K562 (cell line): ENCODE measurements at regions not wholly inside any gene's neighbourhood (a gene's known extent, or its start where the extent isn't known, plus 50 kb on each side); places are given as distances from the start of the nearest gene placed in this dataset.

Experiments used
- ATAC-seq: fragments of 200-7000 bp; cut with Tn5 transposase; 3 replicates; pipeline ENCODE4 v1.9.1; 2020; ENCODE audit warnings: moderate library complexity
- BruUV-seq: library from RNA; stranded (reverse); fragments of 400-500 nt; replicated peaks from 2 replicates; lab custom pipeline; 2021; lab: Mats Ljungman, UMichigan
- CTCF ChIA-PET: fragments of 300-600 bp; formaldehyde crosslinking; extraction: SDS; loops from one replicate; lab custom pipeline; 2021; ENCODE audit warnings: low intra/inter-chr PET ratio; lab: Yijun Ruan, JAX
- POLR2A ChIA-PET: fragments of 300-600, 350-650 bp; sonication (Branson Sonifier 250); formaldehyde crosslinking; extraction: SDS; loops from one replicate; lab custom pipeline; 2021; ENCODE audit warnings: antibody characterized with exemption, inconsistent platforms; lab: Yijun Ruan, JAX
- DNase-seq, 4 experiments: peaks; one replicate each; pipeline versions ENCODE4 v3.0.0 to v3.0.0-alpha.2; 2011 to 2018; ENCODE audit warnings: low spot score in 3 of 4, mixed read lengths in 3 of 4; ENCODE audit errors: extremely low read depth in 1 of 4
- FAIRE-seq: peaks from 2 replicates; lab custom pipeline; 2011; peaks lifted over from hg19 to GRCh38; lab: Jason Lieb, UNC
- H2AFZ ChIP-seq: 2 replicates; pipeline ENCODE4 v1.6.0; 2011; ENCODE audit warnings: low read depth, low read length, control low read depth, inconsistent platforms
- H3K27ac ChIP-seq: fragments of 200-600 bp; 3 replicates; pipeline ENCODE4 v1.8.0; 2011; ENCODE audit warnings: low read depth, mild to moderate bottlenecking, control low read depth, inconsistent platforms, low read length, moderate library complexity, mixed read lengths; ENCODE audit errors: extremely low read depth
- H3K27me3 ChIP-seq, 2 experiments: fragments of 300-600 bp in 1 of 2; 2 replicates in 1 of 2; 3 replicates in 1 of 2; pipeline versions ENCODE4 v1.6.0 to v1.8.0; 2011; ENCODE audit warnings: inconsistent platforms in 2 of 2, low read length in 2 of 2, mild to moderate bottlenecking in 1 of 2, mixed read lengths in 1 of 2, moderate library complexity in 1 of 2; ENCODE audit not compliant: control insufficient read depth in 2 of 2, insufficient read depth in 2 of 2
- H3K36me3 ChIP-seq: fragments of 300-600 bp; 3 replicates; pipeline ENCODE4 v1.8.0; 2011; ENCODE audit warnings: mild to moderate bottlenecking, low read length, inconsistent platforms; ENCODE audit not compliant: control insufficient read depth, insufficient read depth
- H3K4me1 ChIP-seq, 2 experiments: fragments of 200-600 bp in 1 of 2; replicated peaks in 1 of 2; 2 replicates in 1 of 2; 3 replicates in 1 of 2; pipeline versions ENCODE4 v1.5.1 to v1.8.0; 2011; ENCODE audit warnings: inconsistent platforms in 2 of 2, low read length in 2 of 2, mild to moderate bottlenecking in 1 of 2, mixed read lengths in 1 of 2, moderate library complexity in 1 of 2; ENCODE audit not compliant: control insufficient read depth in 2 of 2, insufficient read depth in 2 of 2
- H3K4me2 ChIP-seq: 2 replicates; pipeline ENCODE4 v1.6.1; 2011; ENCODE audit warnings: low read length, control low read depth, inconsistent platforms, mixed read lengths; ENCODE audit not compliant: insufficient read depth
- H3K4me3 ChIP-seq: fragments of 200-600 bp; sonication (generic), shearing (Covaris generic); 2 replicates; pipeline ENCODE4 v1.5.1; 2016; ENCODE audit warnings: control low read depth, inconsistent platforms
- H3K79me2 ChIP-seq: fragments of 200-600 bp; 3 replicates; pipeline ENCODE4 v1.8.0; 2011; ENCODE audit warnings: low read length, inconsistent platforms; ENCODE audit not compliant: control insufficient read depth, insufficient read depth
- H3K9ac ChIP-seq, 2 experiments: 2 replicates each; pipeline versions ENCODE4 v1.6.0 to v1.6.1; 2011; ENCODE audit warnings: low read depth in 2 of 2, low read length in 2 of 2, control low read depth in 1 of 2, inconsistent platforms in 1 of 2, mild to moderate bottlenecking in 1 of 2, mixed read lengths in 1 of 2; ENCODE audit not compliant: insufficient read depth in 1 of 2
- H3K9me1 ChIP-seq: one replicate; pipeline ENCODE4 v1.6.0; 2011; ENCODE audit warnings: inconsistent platforms, mild to moderate bottlenecking, low read length, moderate library complexity; ENCODE audit not compliant: control insufficient read depth, insufficient read depth
- H3K9me3 ChIP-seq: replicated peaks from 2 replicates; pipeline ENCODE4 v1.5.1; 2011; ENCODE audit warnings: low read depth, low read length, inconsistent platforms; ENCODE audit not compliant: control insufficient read depth, insufficient read depth
- H4K20me1 ChIP-seq: replicated peaks from 2 replicates; pipeline ENCODE4 v1.6.1; 2011; ENCODE audit warnings: low read length, inconsistent platforms, mixed read lengths; ENCODE audit not compliant: control insufficient read depth, insufficient read depth
- CSDE1 ChIP-seq, 2 experiments: fragments of 450-650 bp; IDR thresholded peaks; 2 replicates each; pipeline ENCODE4 v1.6.1; 2016; ENCODE audit warnings: mild to moderate bottlenecking in 1 of 2
- ELF2 ChIP-seq: fragments of 250-450 bp; sonication (Bioruptor Pico); IDR thresholded peaks from 2 replicates; pipeline ENCODE4 v1.5.0; 2021; ENCODE audit warnings: mild to moderate bottlenecking
- FOXA1 ChIP-seq: fragments of 450-650 bp; IDR thresholded peaks from 2 replicates; pipeline ENCODE4 v1.6.1; 2016; ENCODE audit warnings: mild to moderate bottlenecking, borderline replicate concordance
- HDAC3 ChIP-seq: fragments of 450-650 bp; IDR thresholded peaks from 2 replicates; pipeline ENCODE4 v1.6.1; 2018; ENCODE audit warnings: borderline replicate concordance, mild to moderate bottlenecking, moderate library complexity; ENCODE audit not compliant: partially characterized antibody
- NFIC ChIP-seq: fragments of 450-650 bp; IDR thresholded peaks from 2 replicates; pipeline ENCODE4 v1.6.1; 2017; ENCODE audit warnings: mild to moderate bottlenecking, inconsistent platforms
- PCBP1 ChIP-seq: fragments of 200-400 bp; formaldehyde crosslinking; IDR thresholded peaks from 2 replicates; pipeline ENCODE4 v1.6.1; 2018; ENCODE audit warnings: mild to moderate bottlenecking, low read depth, low read length; ENCODE audit not compliant: poor library complexity, severe bottlenecking
- POLR2AphosphoS5 ChIP-seq: IDR thresholded peaks from 2 replicates; pipeline ENCODE4 v1.6.1; 2011; ENCODE audit warnings: mild to moderate bottlenecking, low read depth, low read length, moderate library complexity; ENCODE audit not compliant: control insufficient read depth, insufficient read depth
- SAFB ChIP-seq: fragments of 200-400 bp; formaldehyde crosslinking; IDR thresholded peaks from 2 replicates; pipeline ENCODE4 v1.6.1; 2017; ENCODE audit warnings: low read depth, low read length, borderline replicate concordance
- SETDB1 ChIP-seq: IDR thresholded peaks from one replicate; pipeline ENCODE4 v1.6.1; 2012; ENCODE audit warnings: low read length, control low read depth, inconsistent platforms
- SRSF7 ChIP-seq: fragments of 200-400 bp; formaldehyde crosslinking; optimal IDR thresholded peaks from 2 replicates; pipeline ENCODE3; 2017; ENCODE audit warnings: mild to moderate bottlenecking, low read depth, low read length
- TAL1 ChIP-seq: fragments of 450-650 bp; IDR thresholded peaks from 2 replicates; pipeline ENCODE4 v1.6.1; 2016; ENCODE audit warnings: mild to moderate bottlenecking
- ZNF316 ChIP-seq: fragments of 450-650 bp; IDR thresholded peaks from 2 replicates; pipeline ENCODE4 v1.6.1; 2016
- ZNF696 ChIP-seq: fragments of 250-450 bp; sonication (Bioruptor Pico); conservative IDR thresholded peaks from 2 replicates; pipeline ENCODE4 v1.4.0; 2020; ENCODE audit warnings: mild to moderate bottlenecking, moderate library complexity
- WGBS: fragments of 100-300 bp; shearing (Covaris generic); methylation state at CpG from one replicate; pipeline ENCODE4 v1.1.6; 2016; ENCODE audit warnings: low coverage, mixed read lengths; ENCODE audit not compliant: insufficient coverage; ENCODE audit errors: missing lambda C conversion rate; 5-methylcytosine and 5-hydroxymethylcytosine counted together
- in situ Hi-C: fragments of 300-500 bp; cut with MboI; formaldehyde crosslinking; loops from 4 replicates; pipeline ENCODE4 v1.15.0; 2018; ENCODE audit warnings: inconsistent platforms, mixed read lengths
- intact Hi-C: fragments of 100-400 bp; cut with micrococcal nuclease; formaldehyde crosslinking; loops from 2 replicates; pipeline ENCODE4 v1.14.2; 2022
- TF ChIP-seq, protein P1 (sequence below): fragments of 250-450 bp; sonication (Bioruptor Pico); IDR thresholded peaks from 2 replicates; pipeline ENCODE4 v1.4.0; 2020; ENCODE audit warnings: borderline replicate concordance
- TF ChIP-seq, protein P2 (sequence below): fragments of 250-450 bp; sonication (Bioruptor Pico); IDR thresholded peaks from 2 replicates; pipeline ENCODE4 v1.8.0; 2022; ENCODE audit warnings: inconsistent platforms, mild to moderate bottlenecking, moderate library complexity, borderline replicate concordance

DNA sequence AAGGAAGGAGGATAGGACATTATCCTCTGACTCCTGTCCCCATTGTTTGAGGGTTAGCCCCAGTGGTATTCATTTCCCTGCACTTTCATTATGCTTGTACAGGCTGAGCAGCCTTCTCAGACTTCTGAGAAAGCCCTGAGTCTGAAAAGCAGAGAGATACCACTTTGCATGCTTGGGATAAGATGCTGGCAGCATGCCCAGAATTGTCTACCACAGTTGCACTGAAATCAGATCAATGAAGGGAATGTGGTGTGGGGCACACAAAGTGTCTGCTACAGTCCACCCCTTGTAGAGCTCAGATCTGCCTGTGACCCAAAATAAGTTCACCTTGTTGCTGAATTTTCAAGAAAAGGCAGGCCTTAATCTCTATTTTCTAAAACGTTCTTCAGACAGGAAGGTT, 160.6 kb downstream of the CCT6B start:
- Histone ChIP-seq H2AFZ (no peak overlapping the region), H3K79me2 (no peaks in the 10 kb centered on the region)
- in situ Hi-C loops, result no loop called here

DNA sequence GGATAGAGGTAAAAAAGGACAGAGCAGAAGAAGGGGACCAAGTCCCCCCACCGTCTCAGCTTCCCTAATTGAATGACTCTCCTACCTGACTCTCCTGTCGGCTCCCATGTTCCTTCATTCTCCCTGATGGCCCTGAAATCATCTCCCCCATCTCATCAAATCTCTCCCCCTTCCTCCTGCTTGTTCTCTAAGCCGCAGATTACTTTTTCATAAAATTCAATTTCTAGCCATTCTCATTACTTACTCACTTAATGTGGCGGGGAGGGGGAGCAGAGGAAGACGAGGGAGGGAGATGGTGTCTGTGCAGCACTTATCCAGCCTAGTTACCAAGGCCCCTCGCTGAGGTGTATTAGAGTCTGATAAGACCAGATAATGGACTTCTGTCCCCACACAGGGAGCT, 161.5 kb downstream of the CCT6B start:
- H3K9me1 ChIP-seq, result no peaks in the 10 kb centered on the region
- no peak for ATAC-seq
- ChIA-PET CTCF (no interaction called here), POLR2A (no interaction called here)
- in situ Hi-C loops (no loop called here), intact Hi-C loops (no loop called here)
- H3K79me2 ChIP-seq, result no peaks in the 10 kb centered on the region
- peaks cover 5% of the 10 kb centered on the region; the same call in 1 of the 2 replicates for H4K20me1 ChIP-seq
- WGBS, result 2% methylated on average over 6 of the region's 6 CpGs
- H3K4me2 ChIP-seq, result no peak overlapping the region
- TF ChIP-seq, protein P1, sequence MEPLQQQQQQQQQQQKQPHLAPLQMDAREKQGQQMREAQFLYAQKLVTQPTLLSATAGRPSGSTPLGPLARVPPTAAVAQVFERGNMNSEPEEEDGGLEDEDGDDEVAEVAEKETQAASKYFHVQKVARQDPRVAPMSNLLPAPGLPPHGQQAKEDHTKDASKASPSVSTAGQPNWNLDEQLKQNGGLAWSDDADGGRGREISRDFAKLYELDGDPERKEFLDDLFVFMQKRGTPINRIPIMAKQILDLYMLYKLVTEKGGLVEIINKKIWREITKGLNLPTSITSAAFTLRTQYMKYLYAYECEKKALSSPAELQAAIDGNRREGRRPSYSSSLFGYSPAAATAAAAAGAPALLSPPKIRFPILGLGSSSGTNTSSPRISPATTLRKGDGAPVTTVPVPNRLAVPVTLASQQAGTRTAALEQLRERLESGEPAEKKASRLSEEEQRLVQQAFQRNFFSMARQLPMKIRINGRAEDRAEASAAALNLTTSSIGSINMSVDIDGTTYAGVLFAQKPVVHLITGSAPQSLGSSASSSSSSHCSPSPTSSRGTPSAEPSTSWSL (CRISPR knock-in tag), result no peak
- TF ChIP-seq ZNF316 (no peak), SETDB1 (no peak), HDAC3 (no peak), TAL1 (no peak)
- TF ChIP-seq, protein P2, sequence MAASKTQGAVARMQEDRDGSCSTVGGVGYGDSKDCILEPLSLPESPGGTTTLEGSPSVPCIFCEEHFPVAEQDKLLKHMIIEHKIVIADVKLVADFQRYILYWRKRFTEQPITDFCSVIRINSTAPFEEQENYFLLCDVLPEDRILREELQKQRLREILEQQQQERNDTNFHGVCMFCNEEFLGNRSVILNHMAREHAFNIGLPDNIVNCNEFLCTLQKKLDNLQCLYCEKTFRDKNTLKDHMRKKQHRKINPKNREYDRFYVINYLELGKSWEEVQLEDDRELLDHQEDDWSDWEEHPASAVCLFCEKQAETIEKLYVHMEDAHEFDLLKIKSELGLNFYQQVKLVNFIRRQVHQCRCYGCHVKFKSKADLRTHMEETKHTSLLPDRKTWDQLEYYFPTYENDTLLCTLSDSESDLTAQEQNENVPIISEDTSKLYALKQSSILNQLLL (CRISPR knock-in tag), result no peak
- no peak overlapping the region for H2AFZ ChIP-seq
- no peak overlapping the region for H3K4me3 ChIP-seq
- no peaks in the 10 kb centered on the region for H3K9me3 ChIP-seq
- FAIRE-seq, result no peak
- H3K27me3 ChIP-seq, result no peaks in the 10 kb centered on the region
- no TSS peak for BruUV-seq
- H3K9ac ChIP-seq, result no peak overlapping the region
- H3K27ac ChIP-seq, result no peak overlapping the region
- no peak for DNase-seq
- H3K4me1 ChIP-seq, result no peaks in the 10 kb centered on the region
- no peaks in the 10 kb centered on the region for H3K36me3 ChIP-seq

More for the DNA sequence above, 160.6 kb downstream of the CCT6B start:
- H3K9me1 ChIP-seq, result no peaks in the 10 kb centered on the region
- H3K27me3 ChIP-seq, result no peaks in the 10 kb centered on the region
- H3K4me1 ChIP-seq, result no peaks in the 10 kb centered on the region
- FAIRE-seq (no peak), DNase-seq (no peak), ATAC-seq (no peak)
- no peak overlapping the region for H3K4me2 ChIP-seq
- POLR2A ChIA-PET, result no interaction called here
- CTCF ChIA-PET, result no interaction called here
- no peaks in the 10 kb centered on the region for H3K9me3 ChIP-seq
- H3K27ac ChIP-seq, result no peak overlapping the region
- H3K36me3 ChIP-seq, result no peaks in the 10 kb centered on the region
- no TSS peak for BruUV-seq
- H3K4me3 ChIP-seq, result no peak overlapping the region
- peaks cover 5% of the 10 kb centered on the region; the same call in 1 of the 2 replicates for H4K20me1 ChIP-seq
- intact Hi-C loops, result no loop called here
- TF ChIP-seq POLR2AphosphoS5, result no peak
- no peak for TF ChIP-seq SRSF7
- no peak for TF ChIP-seq FOXA1
- TF ChIP-seq ELF2 (CRISPR knock-in tag), result no peak
- TF ChIP-seq CSDE1 (IDR thresholded peaks at IDR 0.05), result no peak
- TF ChIP-seq PCBP1, result no peak
- no peak for TF ChIP-seq ZNF696 (CRISPR knock-in tag)
- TF ChIP-seq NFIC, result peak; percentile 30
- TF ChIP-seq SAFB, result no peak
- TF ChIP-seq, all 486 proteins: peak for 1
- no peak overlapping the region for H3K9ac ChIP-seq
- 0% methylated on average over 1 of the region's 1 CpG for WGBS
